Astrocyte (in vitro differentiated cells and primary cell): ENCODE measurements at regions not wholly inside any gene's neighbourhood (a gene's known extent, or its start where the extent isn't known, plus 50 kb on each side); places are given as distances from the start of the nearest gene placed in this dataset.

Experiments used
- CTCF ChIP-seq: IDR thresholded peaks from 2 replicates; pipeline ENCODE4 v1.5.1; 2011; ENCODE audit warnings: low read depth, mild to moderate bottlenecking, inconsistent platforms, low read length, moderate library complexity; ENCODE audit not compliant: insufficient read depth
- EZH2 ChIP-seq: IDR thresholded peaks from 2 replicates; pipeline ENCODE4 v1.6.1; 2012; ENCODE audit warnings: mild to moderate bottlenecking, low read length, inconsistent platforms; ENCODE audit not compliant: insufficient read depth

- no peak for TF ChIP-seq CTCF
- no peak for TF ChIP-seq EZH2
These were observed 90.7 kb upstream of the ADRA2C start for GRCh38 chr4:3675251-3676115.
